K562 (cell line): ENCODE measurements at regions not wholly inside any gene's neighbourhood (a gene's known extent, or its start where the extent isn't known, plus 50 kb on each side); places are given as distances from the start of the nearest gene placed in this dataset.

Experiments used
- ATAC-seq: fragments of 200-7000 bp; cut with Tn5 transposase; 3 replicates; pipeline ENCODE4 v1.9.1; 2020; ENCODE audit warnings: moderate library complexity
- BruUV-seq: library from RNA; stranded (reverse); fragments of 400-500 nt; replicated peaks from 2 replicates; lab custom pipeline; 2021; lab: Mats Ljungman, UMichigan
- CTCF ChIA-PET: fragments of 300-600 bp; formaldehyde crosslinking; extraction: SDS; loops from one replicate; lab custom pipeline; 2021; ENCODE audit warnings: low intra/inter-chr PET ratio; lab: Yijun Ruan, JAX
- POLR2A ChIA-PET: fragments of 300-600, 350-650 bp; sonication (Branson Sonifier 250); formaldehyde crosslinking; extraction: SDS; loops from one replicate; lab custom pipeline; 2021; ENCODE audit warnings: antibody characterized with exemption, inconsistent platforms; lab: Yijun Ruan, JAX
- DNase-seq, 4 experiments: peaks; one replicate each; pipeline versions ENCODE4 v3.0.0 to v3.0.0-alpha.2; 2011 to 2018; ENCODE audit warnings: low spot score in 3 of 4, mixed read lengths in 3 of 4; ENCODE audit errors: extremely low read depth in 1 of 4
- FAIRE-seq: peaks from 2 replicates; lab custom pipeline; 2011; peaks lifted over from hg19 to GRCh38; lab: Jason Lieb, UNC
- H2AFZ ChIP-seq: 2 replicates; pipeline ENCODE4 v1.6.0; 2011; ENCODE audit warnings: low read depth, low read length, control low read depth, inconsistent platforms
- H3K27ac ChIP-seq: fragments of 200-600 bp; 3 replicates; pipeline ENCODE4 v1.8.0; 2011; ENCODE audit warnings: low read depth, mild to moderate bottlenecking, control low read depth, inconsistent platforms, low read length, moderate library complexity, mixed read lengths; ENCODE audit errors: extremely low read depth
- H3K27me3 ChIP-seq, 2 experiments: fragments of 300-600 bp in 1 of 2; 2 replicates in 1 of 2; 3 replicates in 1 of 2; pipeline versions ENCODE4 v1.6.0 to v1.8.0; 2011; ENCODE audit warnings: inconsistent platforms in 2 of 2, low read length in 2 of 2, mild to moderate bottlenecking in 1 of 2, mixed read lengths in 1 of 2, moderate library complexity in 1 of 2; ENCODE audit not compliant: control insufficient read depth in 2 of 2, insufficient read depth in 2 of 2
- H3K36me3 ChIP-seq: fragments of 300-600 bp; 3 replicates; pipeline ENCODE4 v1.8.0; 2011; ENCODE audit warnings: mild to moderate bottlenecking, low read length, inconsistent platforms; ENCODE audit not compliant: control insufficient read depth, insufficient read depth
- H3K4me1 ChIP-seq, 2 experiments: fragments of 200-600 bp in 1 of 2; replicated peaks in 1 of 2; 2 replicates in 1 of 2; 3 replicates in 1 of 2; pipeline versions ENCODE4 v1.5.1 to v1.8.0; 2011; ENCODE audit warnings: inconsistent platforms in 2 of 2, low read length in 2 of 2, mild to moderate bottlenecking in 1 of 2, mixed read lengths in 1 of 2, moderate library complexity in 1 of 2; ENCODE audit not compliant: control insufficient read depth in 2 of 2, insufficient read depth in 2 of 2
- H3K4me2 ChIP-seq: 2 replicates; pipeline ENCODE4 v1.6.1; 2011; ENCODE audit warnings: low read length, control low read depth, inconsistent platforms, mixed read lengths; ENCODE audit not compliant: insufficient read depth
- H3K4me3 ChIP-seq: fragments of 200-600 bp; sonication (generic), shearing (Covaris generic); 2 replicates; pipeline ENCODE4 v1.5.1; 2016; ENCODE audit warnings: control low read depth, inconsistent platforms
- H3K79me2 ChIP-seq: fragments of 200-600 bp; 3 replicates; pipeline ENCODE4 v1.8.0; 2011; ENCODE audit warnings: low read length, inconsistent platforms; ENCODE audit not compliant: control insufficient read depth, insufficient read depth
- H3K9ac ChIP-seq, 2 experiments: 2 replicates each; pipeline versions ENCODE4 v1.6.0 to v1.6.1; 2011; ENCODE audit warnings: low read depth in 2 of 2, low read length in 2 of 2, control low read depth in 1 of 2, inconsistent platforms in 1 of 2, mild to moderate bottlenecking in 1 of 2, mixed read lengths in 1 of 2; ENCODE audit not compliant: insufficient read depth in 1 of 2
- H3K9me1 ChIP-seq: one replicate; pipeline ENCODE4 v1.6.0; 2011; ENCODE audit warnings: inconsistent platforms, mild to moderate bottlenecking, low read length, moderate library complexity; ENCODE audit not compliant: control insufficient read depth, insufficient read depth
- H3K9me3 ChIP-seq: replicated peaks from 2 replicates; pipeline ENCODE4 v1.5.1; 2011; ENCODE audit warnings: low read depth, low read length, inconsistent platforms; ENCODE audit not compliant: control insufficient read depth, insufficient read depth
- H4K20me1 ChIP-seq: replicated peaks from 2 replicates; pipeline ENCODE4 v1.6.1; 2011; ENCODE audit warnings: low read length, inconsistent platforms, mixed read lengths; ENCODE audit not compliant: control insufficient read depth, insufficient read depth
- CREB1 ChIP-seq, 2 experiments: sonication (generic) in 1 of 2; formaldehyde crosslinking in 1 of 2; IDR thresholded peaks; 2 replicates each; pipeline versions ENCODE4 v1.6.1 to v1.8.0; 2012 to 2022; ENCODE audit warnings: inconsistent platforms in 1 of 2, mild to moderate bottlenecking in 1 of 2, missing genetic modification reagents in 1 of 2, moderate library complexity in 1 of 2
- CREB5 ChIP-seq: fragments of 250-450 bp; sonication (Bioruptor Pico); IDR thresholded peaks from 2 replicates; pipeline ENCODE4 v1.5.0; 2020; ENCODE audit warnings: mild to moderate bottlenecking
- EHMT2 ChIP-seq: fragments of 450-650 bp; IDR thresholded peaks from 2 replicates; pipeline ENCODE4 v1.6.1; 2018; ENCODE audit warnings: antibody characterized with exemption
- ETS1 ChIP-seq: conservative IDR thresholded peaks from 2 replicates; pipeline ENCODE4 v1.6.1; 2011; ENCODE audit warnings: low read depth, mild to moderate bottlenecking, low read length; ENCODE audit not compliant: control insufficient read depth
- EWSR1 ChIP-seq: fragments of 450-650 bp; IDR thresholded peaks from 2 replicates; pipeline ENCODE4 v1.6.1; 2018; ENCODE audit warnings: borderline replicate concordance, mild to moderate bottlenecking, low read depth, moderate library complexity; ENCODE audit not compliant: partially characterized antibody
- HOXB6 ChIP-seq: fragments of 250-450 bp; sonication (Bioruptor Pico); IDR thresholded peaks from 2 replicates; pipeline ENCODE4 v1.5.1; 2022; ENCODE audit warnings: mild to moderate bottlenecking, borderline replicate concordance
- KLF1 ChIP-seq: fragments of 450-650 bp; IDR thresholded peaks from 2 replicates; pipeline ENCODE4 v1.6.1; 2016; ENCODE audit warnings: missing genetic modification characterization, missing compliant biosample characterization
- MAFG ChIP-seq: fragments of 450-650 bp; conservative IDR thresholded peaks from 2 replicates; pipeline ENCODE4 v1.6.1; 2016; ENCODE audit warnings: missing genetic modification characterization, missing compliant biosample characterization
- NR2C2 ChIP-seq, 2 experiments: fragments of 200-800 bp in 1 of 2; sonication (Bioruptor generic) in 1 of 2; sonication (generic) in 1 of 2; formaldehyde crosslinking in 1 of 2; IDR thresholded peaks; 2 replicates each; pipeline versions ENCODE4 v1.6.1 to v1.8.0; 2016 to 2022; ENCODE audit warnings: mild to moderate bottlenecking in 1 of 2, missing compliant biosample characterization in 1 of 2, missing genetic modification characterization in 1 of 2, missing genetic modification reagents in 1 of 2
- PREB ChIP-seq: sonication (generic); formaldehyde crosslinking; IDR thresholded peaks from 2 replicates; pipeline ENCODE4 v1.8.1; 2023; ENCODE audit warnings: mild to moderate bottlenecking, missing genetic modification reagents
- SAFB2 ChIP-seq: fragments of 200-400 bp; formaldehyde crosslinking; IDR thresholded peaks from 2 replicates; pipeline ENCODE4 v1.6.1; 2018; ENCODE audit warnings: borderline replicate concordance, low read length, low read depth, moderate library complexity; ENCODE audit not compliant: severe bottlenecking
- ZFPM2 ChIP-seq: fragments of 250-450 bp; sonication (Bioruptor Pico); IDR thresholded peaks from 2 replicates; pipeline ENCODE4 v1.5.1; 2022; ENCODE audit warnings: mild to moderate bottlenecking
- ZNF140 ChIP-seq: fragments of 250-450 bp; sonication (Bioruptor Pico); IDR thresholded peaks from 2 replicates; pipeline ENCODE4 v1.8.0; 2021; ENCODE audit warnings: moderate library complexity, mild to moderate bottlenecking, inconsistent platforms
- ZNF41 ChIP-seq: fragments of 250-450 bp; sonication (Bioruptor Pico); conservative IDR thresholded peaks from 2 replicates; pipeline ENCODE4 v1.4.0; 2020; ENCODE audit warnings: mild to moderate bottlenecking
- WGBS: fragments of 100-300 bp; shearing (Covaris generic); methylation state at CpG from one replicate; pipeline ENCODE4 v1.1.6; 2016; ENCODE audit warnings: low coverage, mixed read lengths; ENCODE audit not compliant: insufficient coverage; ENCODE audit errors: missing lambda C conversion rate; 5-methylcytosine and 5-hydroxymethylcytosine counted together
- in situ Hi-C: fragments of 300-500 bp; cut with MboI; formaldehyde crosslinking; loops from 4 replicates; pipeline ENCODE4 v1.15.0; 2018; ENCODE audit warnings: inconsistent platforms, mixed read lengths
- intact Hi-C: fragments of 100-400 bp; cut with micrococcal nuclease; formaldehyde crosslinking; loops from 2 replicates; pipeline ENCODE4 v1.14.2; 2022

GRCh38 chr22:48556222-48556621 lies 1271.5 kb downstream of the BRD1 start:
- CTCF ChIA-PET: no interaction called here
- in situ Hi-C loops (no loop called here), intact Hi-C loops (no loop called here)
- BruUV-seq: no TSS peak
- no peaks in the 10 kb centered on the region for H3K9me3 ChIP-seq
- H3K36me3 ChIP-seq: no peaks in the 10 kb centered on the region
- no peak for FAIRE-seq
- no peak for ATAC-seq
- POLR2A ChIA-PET: no interaction called here
- no peaks in the 10 kb centered on the region for H3K27me3 ChIP-seq
- no peak overlapping the region for H3K4me3 ChIP-seq
- WGBS: 0% methylated on average over 4 of the region's 8 CpGs
- no peaks in the 10 kb centered on the region for H4K20me1 ChIP-seq
- no peak overlapping the region for H3K9ac ChIP-seq
- no peaks in the 10 kb centered on the region for H3K9me1 ChIP-seq
- no peak overlapping the region for H2AFZ ChIP-seq
- H3K4me2 ChIP-seq: no peak overlapping the region
- no peaks in the 10 kb centered on the region for H3K79me2 ChIP-seq
- no peak overlapping the region for H3K27ac ChIP-seq
- TF ChIP-seq MAFG (tag) (no peak), SAFB2 (no peak), NR2C2 (CRISPR knock-in tag; IDR thresholded peaks at IDR 0.05) (no peak), NR2C2 (tag; IDR thresholded peaks at IDR 0.05) (no peak), ZNF140 (no peak), ETS1 (no peak), CREB1 (IDR thresholded peaks at IDR 0.05) (no peak), CREB1 (CRISPR knock-in tag; IDR thresholded peaks at IDR 0.05) (no peak), CREB5 (CRISPR knock-in tag) (no peak), ZNF41 (CRISPR knock-in tag) (no peak), EHMT2 (no peak), KLF1 (tag) (no peak), PREB (no peak), EWSR1 (no peak), ZFPM2 (CRISPR knock-in tag) (no peak), HOXB6 (no peak)
- TF ChIP-seq, all 486 proteins: peak for 0
- no peak for DNase-seq
- H3K4me1 ChIP-seq: no peaks in the 10 kb centered on the region; a peak in 1 of 5 replicates
